NT2/D1 (cell line): ENCODE measurements at regions not wholly inside any gene's neighbourhood (a gene's known extent, or its start where the extent isn't known, plus 50 kb on each side); places are given as distances from the start of the nearest gene placed in this dataset.

Source experiments
- YY1 ChIP-seq: IDR thresholded peaks from 2 replicates; pipeline ENCODE4 v1.6.1; 2011; ENCODE audit not compliant: insufficient read length, insufficient read depth
- ZNF274 ChIP-seq: IDR thresholded peaks from 2 replicates; pipeline ENCODE4 v1.6.1; 2011; ENCODE audit warnings: mild to moderate bottlenecking, low read depth, low read length

- no peak for TF ChIP-seq ZNF274
- no peak for TF ChIP-seq YY1
Observed at GRCh38 chr5:166123717-166124116, 2167.7 kb upstream of the WWC1 start.
